ENCODE measurements at regions not wholly inside any gene's neighbourhood (a gene's known extent, or its start where the extent isn't known, plus 50 kb on each side); places are given as distances from the start of the nearest gene placed in this dataset.

- DNase-seq: no peak
Measured at GRCh38 chr2:196318517-196319377, 147.4 kb upstream of the STK17B start.

DNA sequence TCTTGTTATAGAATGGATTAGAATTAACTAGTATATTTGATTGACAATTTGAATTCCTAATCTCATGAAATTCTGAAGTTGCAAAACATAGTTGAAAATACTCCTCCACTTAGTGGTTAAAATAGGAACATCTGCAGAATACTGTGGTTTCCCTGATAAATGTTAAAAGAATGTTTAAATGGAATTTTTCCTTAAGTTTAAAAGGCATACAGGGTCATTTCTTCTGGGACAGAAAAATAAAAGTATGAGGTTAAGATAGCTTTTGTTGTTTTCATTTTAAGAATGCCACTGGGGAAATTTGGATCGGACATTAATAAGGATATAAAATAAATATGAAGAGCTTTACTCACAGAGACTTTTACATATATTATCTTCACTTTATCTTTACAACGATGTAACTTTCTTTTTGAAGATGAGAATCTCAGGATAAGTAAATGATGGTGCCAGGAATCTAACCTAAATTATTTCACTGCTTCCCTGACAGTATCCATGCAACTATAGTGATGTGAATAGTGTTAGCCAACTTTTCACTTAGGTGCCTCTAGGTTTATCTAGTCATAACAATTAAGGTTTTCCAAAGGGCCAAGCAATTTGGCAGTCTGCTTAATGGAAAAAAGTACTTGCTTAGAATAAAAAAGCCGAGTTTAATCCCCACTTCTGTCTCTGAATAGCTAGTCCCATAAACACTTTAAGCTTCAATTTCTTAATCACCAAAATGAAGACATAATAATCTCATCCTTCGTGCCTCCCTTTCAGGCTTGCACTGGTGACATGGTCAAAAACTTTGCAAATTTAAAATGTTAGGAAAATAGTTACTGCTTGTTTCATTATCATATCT is 151.8 kb upstream of the STK17B start:
- no peak for DNase-seq

GRCh38 chr2:196324211-196324610 is 152.8 kb upstream of the STK17B start:
- no peak for DNase-seq

DNA sequence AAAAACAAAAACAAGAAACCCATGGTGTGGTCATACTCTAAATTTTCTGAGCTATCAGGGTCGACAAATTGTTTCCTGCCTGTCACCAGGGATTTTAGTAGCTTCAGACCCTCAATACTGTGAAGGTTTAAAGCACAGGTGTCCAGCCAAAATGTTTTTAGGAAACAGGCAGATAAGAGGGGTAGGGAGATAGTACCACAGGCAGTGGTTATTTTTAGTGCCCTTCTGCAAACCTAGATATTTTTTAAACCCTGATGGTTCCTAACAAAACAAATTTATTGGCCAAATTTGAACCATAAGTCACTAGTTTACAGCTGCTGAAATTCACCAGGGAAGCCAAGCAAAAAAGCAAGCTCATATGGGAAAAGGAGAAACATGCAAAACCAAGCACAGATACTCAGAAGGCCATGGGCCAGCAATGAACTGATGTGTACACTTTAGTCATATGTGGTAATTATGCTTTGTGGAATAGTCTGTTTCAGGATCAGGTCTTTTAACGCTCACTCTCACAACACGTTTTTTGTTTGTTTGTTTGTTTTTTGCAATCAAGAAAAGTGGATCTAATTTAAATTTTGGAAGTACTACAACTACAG is 156.8 kb upstream of the STK17B start:
- no peak for DNase-seq

DNA sequence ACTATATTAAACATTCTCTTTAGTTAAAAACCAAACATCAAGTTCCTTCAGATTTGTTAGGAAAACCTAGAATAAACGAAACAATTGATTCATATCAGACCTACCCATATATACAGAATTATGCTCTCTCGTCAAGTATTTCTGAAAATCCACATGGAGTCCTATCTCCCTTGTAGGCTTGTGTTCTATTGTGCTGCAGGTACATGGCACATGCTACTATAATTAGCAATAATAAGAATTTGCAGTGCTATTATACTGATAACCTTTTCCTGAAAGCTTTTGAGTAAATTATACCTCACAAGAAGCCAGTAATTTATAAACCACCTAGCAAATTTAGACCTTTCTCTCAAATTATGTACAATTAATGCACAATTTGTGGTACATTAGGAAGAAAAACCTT is 158.6 kb upstream of the STK17B start:
- DNase-seq: no peak

DNA sequence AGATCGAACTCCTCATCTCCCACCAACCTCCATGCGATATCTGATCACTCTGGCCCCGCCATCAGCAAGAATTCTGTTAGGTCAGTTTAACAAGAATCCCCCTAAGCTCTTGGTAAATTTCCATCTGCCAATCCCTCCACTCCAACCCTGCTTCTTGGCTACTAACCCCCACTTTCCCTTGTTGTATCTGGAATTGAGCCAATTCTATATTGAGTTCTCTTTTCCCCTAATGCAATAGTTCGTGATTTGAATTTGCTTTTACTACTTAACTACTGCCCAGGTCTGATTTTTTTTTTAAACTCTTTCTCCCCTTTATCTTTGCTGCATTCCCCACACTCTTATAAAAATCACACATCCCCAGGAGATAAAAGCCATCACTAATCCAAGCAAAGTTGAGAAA is 159.3 kb upstream of the STK17B start:
- DNase-seq: peak in 1 of 2 experiments; percentile 17

DNA sequence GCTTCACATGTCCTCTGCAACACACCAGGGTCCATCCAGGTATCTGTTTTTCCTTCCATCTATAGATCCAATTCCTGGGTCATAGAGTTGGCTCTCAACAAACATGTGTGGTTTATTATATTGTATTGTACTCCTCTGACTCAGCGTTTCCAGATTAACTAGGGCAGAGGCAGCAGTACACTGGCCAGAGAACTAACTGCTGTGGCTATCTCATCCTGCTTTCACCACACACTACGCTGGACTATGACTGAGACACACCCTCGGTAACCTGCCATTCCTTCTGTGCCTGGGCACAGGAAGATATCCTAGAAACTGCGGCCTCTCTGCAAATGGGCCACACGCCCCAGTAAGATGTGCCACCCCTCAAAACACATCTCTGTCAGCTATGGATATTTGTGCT is 159.8 kb upstream of the STK17B start:
- DNase-seq: no peak

GRCh38 chr2:196331851-196332250 is 160.5 kb upstream of the STK17B start:
- DNase-seq: no peak

DNA sequence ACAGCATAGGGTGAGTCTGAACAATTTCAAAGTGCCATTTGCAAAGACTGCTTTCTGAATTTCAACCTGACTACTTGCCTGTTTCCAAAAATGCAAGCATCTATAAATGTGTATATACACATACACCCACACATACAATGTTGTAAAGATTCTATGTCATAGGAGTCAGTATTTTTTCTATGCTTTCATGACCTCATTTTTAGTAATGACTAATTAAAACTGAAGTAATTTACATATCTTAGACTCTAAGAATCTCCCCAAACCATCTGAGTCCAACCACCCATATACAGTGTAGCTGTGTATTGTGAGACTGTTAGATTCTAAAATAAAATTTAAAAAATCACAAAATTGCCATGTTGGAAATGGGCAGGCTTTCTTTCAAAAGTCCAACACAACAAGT is 162.0 kb upstream of the STK17B start:
- no peak for DNase-seq

GRCh38 chr2:196334710-196335109 is 163.3 kb upstream of the STK17B start:
- DNase-seq: no peak

DNA sequence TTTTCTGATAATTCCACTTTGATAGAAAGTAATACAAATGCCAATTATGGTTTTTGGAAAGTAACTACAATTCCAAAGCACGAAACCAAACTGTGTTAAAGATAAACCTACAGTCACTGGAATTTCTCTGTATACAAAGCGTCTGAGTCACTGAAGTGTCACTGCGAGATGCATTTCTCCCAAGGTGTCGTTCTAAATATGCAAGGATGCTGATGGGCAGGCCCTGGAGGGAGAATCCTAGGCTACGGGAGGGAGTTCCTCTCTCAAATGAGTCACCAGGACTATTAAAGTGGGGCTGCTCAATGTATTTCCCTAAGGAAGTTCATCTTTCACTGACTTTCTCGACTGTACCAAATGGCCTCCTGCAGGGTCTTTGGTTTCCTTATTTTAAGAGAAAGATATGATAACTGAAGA is 163.8 kb upstream of the STK17B start:
- DNase-seq: no peak

- DNase-seq: no peak
Measured at GRCh38 chr2:196336207-196336606, 164.8 kb upstream of the STK17B start.

- DNase-seq: no peak
Measured at GRCh38 chr2:196336715-196337114, 165.3 kb upstream of the STK17B start.

- no peak for DNase-seq
Measured at GRCh38 chr2:196337208-196337953, 166.0 kb upstream of the STK17B start.

GRCh38 chr2:196338440-196338839 is 167.1 kb upstream of the STK17B start:
- no peak for DNase-seq

GRCh38 chr2:196341277-196341841 is 170.0 kb upstream of the STK17B start:
- DNase-seq: no peak

DNA sequence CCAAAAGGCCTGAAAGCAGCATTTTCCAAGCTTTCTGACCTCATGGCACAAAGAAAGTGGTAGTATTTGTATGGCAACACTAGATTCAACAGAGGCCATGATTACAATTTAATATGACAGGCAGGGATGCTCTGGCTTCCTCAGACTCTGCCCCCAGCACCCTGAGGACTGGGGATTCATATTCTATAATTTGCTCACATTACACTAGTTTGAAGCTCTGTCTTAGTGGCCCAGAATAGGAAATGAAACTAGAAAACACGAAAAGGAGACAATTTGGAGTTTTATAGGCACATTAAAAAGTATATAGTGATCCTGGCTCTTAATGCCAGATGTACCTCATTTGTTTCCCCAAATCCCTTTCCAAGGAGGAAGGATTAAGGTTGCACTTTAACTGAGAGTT is 173.0 kb upstream of the STK17B start:
- no peak for DNase-seq

DNA sequence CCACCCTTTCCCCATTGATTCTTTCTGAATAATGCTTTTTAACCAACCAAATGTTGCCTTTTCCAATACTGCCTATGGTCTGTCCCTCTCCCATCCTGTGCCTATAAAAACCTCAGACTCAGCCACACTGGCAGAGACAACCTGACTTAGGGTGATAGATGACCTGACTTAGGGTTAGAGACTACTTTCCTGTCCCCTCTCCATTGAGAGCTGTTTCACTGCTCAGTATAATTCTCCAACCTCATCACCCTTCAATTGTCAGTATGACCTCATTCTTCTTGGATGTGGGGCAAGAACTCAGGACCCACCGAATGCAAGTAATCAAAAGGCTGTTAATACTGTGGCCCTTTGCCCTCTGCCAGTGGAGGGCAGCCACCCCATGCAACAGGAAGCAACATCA is 182.3 kb upstream of the STK17B start:
- no peak for DNase-seq

DNA sequence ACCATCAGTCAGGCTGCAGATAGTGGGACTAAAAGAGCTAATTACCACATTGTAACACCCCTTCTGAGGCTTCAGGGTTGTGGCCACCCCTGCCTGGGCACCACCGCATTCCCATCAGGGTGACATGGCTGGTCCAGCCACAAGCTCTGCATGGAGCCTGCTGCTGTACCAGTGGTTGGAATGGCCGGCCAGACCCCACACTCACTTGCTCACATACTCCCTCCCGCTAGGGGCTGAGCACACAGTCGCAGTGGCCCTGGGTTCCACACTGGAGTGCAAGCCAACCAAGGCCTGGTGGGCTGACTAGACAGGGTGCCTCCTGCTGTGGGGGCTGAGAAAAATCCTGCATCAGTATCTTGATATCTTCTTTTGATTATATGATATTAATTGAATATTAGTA is 182.8 kb upstream of the STK17B start:
- DNase-seq: no peak

DNA sequence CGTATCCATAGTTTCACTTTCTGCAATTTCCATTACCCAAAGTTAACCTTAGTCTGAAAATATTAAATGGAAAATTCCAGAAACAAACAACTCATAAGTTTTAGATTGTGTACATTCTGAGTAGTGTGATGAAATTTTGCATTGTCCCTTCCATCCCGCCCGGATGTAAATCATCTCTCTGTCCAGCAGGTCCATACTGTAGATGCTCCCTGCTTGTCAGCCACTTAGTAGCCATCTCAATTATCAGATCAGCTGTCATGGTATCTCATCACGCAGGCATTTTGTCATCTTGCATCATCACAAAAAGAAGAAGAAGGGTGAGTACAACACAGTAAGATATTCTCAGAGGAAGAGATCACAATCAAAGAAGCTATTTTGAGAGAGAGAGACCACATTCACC is 185.0 kb upstream of the STK17B start:
- no peak for DNase-seq

- DNase-seq: no peak
Measured at GRCh38 chr2:196360650-196361049, 189.3 kb upstream of the STK17B start.

- DNase-seq: no peak
Measured at GRCh38 chr2:196361606-196362326, 190.4 kb upstream of the STK17B start.

Measured in NCI-H1930 (cell line).